Ascending aorta (tissue), 2 donors: ENCODE measurements at regions not wholly inside any gene's neighbourhood (a gene's known extent, or its start where the extent isn't known, plus 50 kb on each side); places are given as distances from the start of the nearest gene placed in this dataset.

ENCODE experiments used
- DNase-seq, 2 donors: peaks; one replicate each; pipeline ENCODE4 v3.0.0-alpha.2; 2019; ENCODE audit warnings: low spot score in 2 of 2
- H3K27ac ChIP-seq, 2 donors: fragments of 200-600 bp; sonication (generic); one replicate each; pipeline ENCODE4 v1.5.1; 2016 to 2017; ENCODE audit warnings: mild to moderate bottlenecking in 1 of 2
- H3K27me3 ChIP-seq: fragments of 200-600 bp; sonication (generic); one replicate; pipeline ENCODE4 v1.5.1; 2017
- H3K36me3 ChIP-seq, 2 donors: fragments of 200-600 bp; sonication (generic); one replicate each; pipeline ENCODE4 v1.5.1; 2016
- H3K4me1 ChIP-seq, 2 donors: fragments of 200-600 bp; sonication (generic); one replicate each; pipeline ENCODE4 v1.5.1; 2016 to 2017; ENCODE audit warnings: mild to moderate bottlenecking in 1 of 2
- H3K4me3 ChIP-seq, 2 donors: fragments of 200-600 bp; sonication (generic); one replicate each; pipeline ENCODE4 v1.5.1; 2016 to 2017; ENCODE audit warnings: mild to moderate bottlenecking in 1 of 2
- H3K9me3 ChIP-seq, 2 donors: fragments of 200-600 bp; sonication (generic); one replicate each; pipeline ENCODE4 v1.5.1; 2016
- CTCF ChIP-seq, 3 experiments: fragments of 200-600 bp in 2 of 3; fragments of 450-650 bp in 1 of 3; sonication (generic) in 2 of 3; IDR thresholded peaks; one replicate each; pipeline ENCODE4 v1.5.1; 2016 to 2019; ENCODE audit warnings: antibody characterized with exemption in 3 of 3, mild to moderate bottlenecking in 1 of 3, moderate library complexity in 1 of 3
- intact Hi-C: fragments of 100-400 bp; cut with DNase I; formaldehyde crosslinking; loops from one replicate; pipeline ENCODE4 v1.15.1; 2023

- no peak for DNase-seq
- Histone ChIP-seq H3K4me1 (no peaks in the 10 kb centered on the region), H3K27me3 (no peaks in the 10 kb centered on the region), H3K9me3 (no peaks in the 10 kb centered on the region), H3K36me3 (no peaks in the 10 kb centered on the region), H3K27ac (no peak overlapping the region), H3K4me3 (no peak overlapping the region)
- TF ChIP-seq CTCF (IDR thresholded peaks at IDR 0.05): no peak
- intact Hi-C loops: no loop called here
Observed at GRCh38 chr11:56906683-56907148, 82.0 kb upstream of the OR5AK2 start.

- H3K27me3 ChIP-seq: no peaks in the 10 kb centered on the region
- no peak overlapping the region for H3K27ac ChIP-seq
- H3K9me3 ChIP-seq: no peaks in the 10 kb centered on the region
- H3K36me3 ChIP-seq: no peaks in the 10 kb centered on the region
- H3K4me1 ChIP-seq: no peaks in the 10 kb centered on the region
- intact Hi-C loops: no loop called here
- DNase-seq: no peak
- no peak overlapping the region for H3K4me3 ChIP-seq
- no peak for TF ChIP-seq CTCF (IDR thresholded peaks at IDR 0.05)
Observed at GRCh38 chr11:56905936-56906335, 82.8 kb upstream of the OR5AK2 start.

- H3K4me1 ChIP-seq: no peaks in the 10 kb centered on the region
- TF ChIP-seq CTCF (IDR thresholded peaks at IDR 0.05): no peak
- no peak for DNase-seq
- intact Hi-C loops: no loop called here
- H3K4me3 ChIP-seq: no peak overlapping the region
- H3K36me3 ChIP-seq: no peaks in the 10 kb centered on the region
- H3K9me3 ChIP-seq: no peaks in the 10 kb centered on the region
- no peaks in the 10 kb centered on the region for H3K27me3 ChIP-seq
- H3K27ac ChIP-seq: no peak overlapping the region
Observed at GRCh38 chr11:56905442-56905841, 83.3 kb upstream of the OR5AK2 start.

DNA sequence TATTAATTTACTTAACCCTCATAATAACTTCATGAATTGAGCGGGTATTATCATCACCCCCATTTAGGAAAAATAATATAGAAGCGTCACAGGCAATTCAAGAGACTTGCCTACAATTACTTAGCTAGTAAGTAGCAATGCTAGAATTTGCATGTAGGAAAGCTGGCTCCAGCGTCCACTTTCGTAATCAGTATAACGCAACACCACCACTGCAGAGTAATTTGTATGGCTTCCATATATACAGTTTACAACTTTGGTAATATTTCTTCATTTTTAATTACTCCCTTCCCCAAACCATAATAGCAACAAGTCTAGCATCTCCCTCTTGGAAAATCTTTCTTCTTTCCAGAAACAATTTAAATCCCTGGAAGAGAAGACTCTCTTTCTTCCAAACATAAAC is 89.9 kb upstream of the OR5AK2 start:
- H3K4me3 ChIP-seq: no peak overlapping the region
- no peaks in the 10 kb centered on the region for H3K27me3 ChIP-seq
- H3K36me3 ChIP-seq: no peaks in the 10 kb centered on the region
- no peak overlapping the region for H3K27ac ChIP-seq
- no peak for DNase-seq
- no peaks in the 10 kb centered on the region for H3K4me1 ChIP-seq
- TF ChIP-seq CTCF (IDR thresholded peaks at IDR 0.05): no peak
- intact Hi-C loops: no loop called here
- H3K9me3 ChIP-seq: no peaks in the 10 kb centered on the region

DNA sequence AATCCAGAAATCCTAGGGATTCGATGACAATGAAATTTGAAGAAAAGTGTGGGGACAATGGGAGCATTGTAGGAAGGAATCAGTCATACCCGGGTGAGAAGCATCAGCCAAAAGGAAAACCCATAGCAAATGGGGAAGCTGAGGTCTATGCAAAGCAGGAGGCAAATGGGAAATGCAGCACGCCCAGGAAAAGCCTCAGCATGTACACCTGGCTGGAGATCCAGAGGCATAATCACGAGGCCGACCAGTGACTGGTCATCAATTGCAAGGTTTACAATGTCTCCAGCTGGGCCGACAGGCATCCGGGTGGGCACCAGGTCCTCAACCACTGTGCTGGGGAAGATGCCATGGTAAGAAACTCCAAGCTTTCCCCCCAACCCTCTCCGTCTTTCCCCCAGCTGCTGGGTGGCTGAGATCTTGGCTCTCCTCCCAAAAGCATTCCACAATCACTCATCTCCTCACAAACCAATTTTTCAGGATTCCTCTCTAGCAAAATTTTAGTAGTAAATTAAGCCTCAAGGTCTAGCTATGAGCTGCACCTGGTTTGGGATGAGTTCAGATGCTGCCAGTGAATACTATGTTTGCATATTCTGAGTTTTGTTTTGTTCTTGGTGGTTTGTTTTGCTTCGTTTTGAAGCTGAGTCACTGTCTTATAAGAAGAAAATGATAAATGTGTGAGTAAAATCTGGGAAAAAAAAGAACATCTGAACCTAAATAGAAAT is 98.0 kb upstream of the OR5AK2 start:
- Histone ChIP-seq H3K36me3 (no peaks in the 10 kb centered on the region), H3K27ac (no peak overlapping the region), H3K4me1 (no peaks in the 10 kb centered on the region), H3K4me3 (no peak overlapping the region), H3K9me3 (no peaks in the 10 kb centered on the region), H3K27me3 (no peaks in the 10 kb centered on the region)
- DNase-seq: no peak
- no peak for TF ChIP-seq CTCF (IDR thresholded peaks at IDR 0.05)
- intact Hi-C loops: no loop called here

GRCh38 chr11:56889986-56890385 is 98.7 kb upstream of the OR5AK2 start:
- DNase-seq: no peak
- H3K4me3 ChIP-seq: no peak overlapping the region

More at GRCh38 chr11:56889986-56890385, 98.7 kb upstream of the OR5AK2 start:
- no peaks in the 10 kb centered on the region for H3K27me3 ChIP-seq
- H3K36me3 ChIP-seq: no peaks in the 10 kb centered on the region
- intact Hi-C loops: no loop called here
- no peak overlapping the region for H3K27ac ChIP-seq
- no peak for TF ChIP-seq CTCF (IDR thresholded peaks at IDR 0.05)
- H3K9me3 ChIP-seq: no peaks in the 10 kb centered on the region
- no peaks in the 10 kb centered on the region for H3K4me1 ChIP-seq
